Activated naive CD8-positive, alpha-beta T cell (primary cell): ENCODE measurements at regions not wholly inside any gene's neighbourhood (a gene's known extent, or its start where the extent isn't known, plus 50 kb on each side); places are given as distances from the start of the nearest gene placed in this dataset.

Experiments
- H3K27ac Mint-ChIP-seq: one replicate; pipeline ENCODE4 v1.8.0; 2021; ENCODE audit warnings: mixed read lengths
- H3K27me3 Mint-ChIP-seq: one replicate; pipeline ENCODE4 v1.8.0; 2021; ENCODE audit warnings: mixed read lengths
- H3K36me3 Mint-ChIP-seq: one replicate; pipeline ENCODE4 v1.8.0; 2021; ENCODE audit warnings: mixed read lengths
- H3K4me1 Mint-ChIP-seq: one replicate; pipeline ENCODE4 v1.8.0; 2021; ENCODE audit warnings: low read depth, mixed read lengths
- H3K4me3 Mint-ChIP-seq: one replicate; pipeline ENCODE4 v1.8.0; 2021; ENCODE audit warnings: mild to moderate bottlenecking, mixed read lengths
- H3K9me3 Mint-ChIP-seq: one replicate; pipeline ENCODE4 v1.8.0; 2021; ENCODE audit warnings: low read depth, mixed read lengths

GRCh38 chr6:166009385-166010031 is 158.1 kb downstream of the TBXT start:
- no peaks in the 10 kb centered on the region for H3K9me3 Mint-ChIP-seq
- peaks cover 46% of the 10 kb centered on the region for H3K27me3 Mint-ChIP-seq
- H3K4me1 Mint-ChIP-seq: peaks cover 16% of the 10 kb centered on the region
- H3K27ac Mint-ChIP-seq: no peak overlapping the region
- no peak overlapping the region for H3K4me3 Mint-ChIP-seq
- no peaks in the 10 kb centered on the region for H3K36me3 Mint-ChIP-seq

- Mint-ChIP-seq H3K27me3 (peaks cover 49% of the 10 kb centered on the region), H3K9me3 (no peaks in the 10 kb centered on the region), H3K36me3 (no peaks in the 10 kb centered on the region), H3K4me3 (peak overlapping the region; percentile 5), H3K27ac (no peak overlapping the region), H3K4me1 (peaks cover 16% of the 10 kb centered on the region)
Measured at GRCh38 chr6:166008441-166009369, 158.9 kb downstream of the TBXT start.

- Mint-ChIP-seq H3K36me3 (no peaks in the 10 kb centered on the region), H3K4me1 (peaks cover 16% of the 10 kb centered on the region), H3K9me3 (no peaks in the 10 kb centered on the region), H3K27me3 (peaks cover 47% of the 10 kb centered on the region), H3K27ac (no peak overlapping the region), H3K4me3 (peak overlapping the region; percentile 5)
Measured at GRCh38 chr6:166007349-166008263, 160.0 kb downstream of the TBXT start.

GRCh38 chr6:166006900-166007301 is 160.8 kb downstream of the TBXT start:
- peaks cover 41% of the 10 kb centered on the region for H3K27me3 Mint-ChIP-seq
- H3K36me3 Mint-ChIP-seq: no peaks in the 10 kb centered on the region
- no peaks in the 10 kb centered on the region for H3K9me3 Mint-ChIP-seq
- no peak overlapping the region for H3K27ac Mint-ChIP-seq
- no peak overlapping the region for H3K4me3 Mint-ChIP-seq
- H3K4me1 Mint-ChIP-seq: peaks cover 16% of the 10 kb centered on the region

- H3K27me3 Mint-ChIP-seq: peaks cover 37% of the 10 kb centered on the region
- H3K27ac Mint-ChIP-seq: no peak overlapping the region
- H3K9me3 Mint-ChIP-seq: no peaks in the 10 kb centered on the region
- H3K4me1 Mint-ChIP-seq: peaks cover 16% of the 10 kb centered on the region
- H3K4me3 Mint-ChIP-seq: no peak overlapping the region
- H3K36me3 Mint-ChIP-seq: no peaks in the 10 kb centered on the region
Measured at GRCh38 chr6:166005944-166006899, 161.4 kb downstream of the TBXT start.

- no peak overlapping the region for H3K4me3 Mint-ChIP-seq
- no peaks in the 10 kb centered on the region for H3K9me3 Mint-ChIP-seq
- no peaks in the 10 kb centered on the region for H3K36me3 Mint-ChIP-seq
- H3K27me3 Mint-ChIP-seq: peaks cover 35% of the 10 kb centered on the region
- H3K27ac Mint-ChIP-seq: no peak overlapping the region
- H3K4me1 Mint-ChIP-seq: peaks cover 16% of the 10 kb centered on the region
Measured at GRCh38 chr6:166005401-166005943, 162.2 kb downstream of the TBXT start.

- Mint-ChIP-seq H3K27ac (no peak overlapping the region), H3K9me3 (no peaks in the 10 kb centered on the region), H3K4me1 (peaks cover 16% of the 10 kb centered on the region), H3K36me3 (no peaks in the 10 kb centered on the region), H3K27me3 (peaks cover 34% of the 10 kb centered on the region), H3K4me3 (no peak overlapping the region)
Measured at GRCh38 chr6:166004876-166005275, 162.8 kb downstream of the TBXT start.

- Mint-ChIP-seq H3K4me1 (peaks cover 16% of the 10 kb centered on the region), H3K4me3 (no peak overlapping the region), H3K36me3 (no peaks in the 10 kb centered on the region), H3K9me3 (no peaks in the 10 kb centered on the region), H3K27ac (no peak overlapping the region), H3K27me3 (peaks cover 32% of the 10 kb centered on the region)
Measured at GRCh38 chr6:166004471-166004870, 163.2 kb downstream of the TBXT start.

GRCh38 chr6:166003569-166003968 is 164.1 kb downstream of the TBXT start:
- no peak overlapping the region for H3K27ac Mint-ChIP-seq

GRCh38 chr6:166001359-166001758 is 166.3 kb downstream of the TBXT start:
- Mint-ChIP-seq H3K9me3 (no peaks in the 10 kb centered on the region), H3K36me3 (no peaks in the 10 kb centered on the region), H3K4me1 (peaks cover 3% of the 10 kb centered on the region), H3K27me3 (peaks cover 14% of the 10 kb centered on the region), H3K27ac (no peak overlapping the region), H3K4me3 (no peak overlapping the region)

More at GRCh38 chr6:166003569-166003968, 164.1 kb downstream of the TBXT start:
- Mint-ChIP-seq H3K4me1 (peaks cover 13% of the 10 kb centered on the region), H3K36me3 (no peaks in the 10 kb centered on the region), H3K9me3 (no peaks in the 10 kb centered on the region), H3K27me3 (peaks cover 30% of the 10 kb centered on the region), H3K4me3 (no peak overlapping the region)

GRCh38 chr6:165999279-165999678 is 168.4 kb downstream of the TBXT start:
- Mint-ChIP-seq H3K9me3 (no peaks in the 10 kb centered on the region), H3K27ac (no peak overlapping the region), H3K36me3 (no peaks in the 10 kb centered on the region), H3K4me3 (no peak overlapping the region), H3K4me1 (no peaks in the 10 kb centered on the region), H3K27me3 (peaks cover 3% of the 10 kb centered on the region)

GRCh38 chr6:165998072-165998471 is 169.6 kb downstream of the TBXT start:
- no peak overlapping the region for H3K27ac Mint-ChIP-seq
- H3K4me1 Mint-ChIP-seq: no peaks in the 10 kb centered on the region
- peaks cover 3% of the 10 kb centered on the region for H3K27me3 Mint-ChIP-seq
- no peak overlapping the region for H3K4me3 Mint-ChIP-seq
- H3K36me3 Mint-ChIP-seq: no peaks in the 10 kb centered on the region
- no peaks in the 10 kb centered on the region for H3K9me3 Mint-ChIP-seq

GRCh38 chr6:165991341-165991740 is 176.3 kb downstream of the TBXT start:
- Mint-ChIP-seq H3K36me3 (no peaks in the 10 kb centered on the region), H3K4me1 (peaks cover 13% of the 10 kb centered on the region), H3K4me3 (no peak overlapping the region), H3K27ac (no peak overlapping the region), H3K27me3 (peaks cover 28% of the 10 kb centered on the region), H3K9me3 (no peaks in the 10 kb centered on the region)
